Fibroblast of the aortic adventitia (primary cell): ENCODE measurements at regions not wholly inside any gene's neighbourhood (a gene's known extent, or its start where the extent isn't known, plus 50 kb on each side); places are given as distances from the start of the nearest gene placed in this dataset.

ENCODE experiments used
- DNase-seq: peaks from one replicate; pipeline ENCODE4 v3.0.0-alpha.2; 2010; ENCODE audit warnings: low read depth
- H3K4me3 ChIP-seq: 2 replicates; pipeline ENCODE4 v1.5.1; 2011; ENCODE audit warnings: low read depth, mild to moderate bottlenecking, control low read depth, low read length, moderate library complexity
- CTCF ChIP-seq: IDR thresholded peaks from 2 replicates; pipeline ENCODE4 v1.5.1; 2011; ENCODE audit warnings: mild to moderate bottlenecking, low read length, control low read depth, inconsistent platforms; ENCODE audit not compliant: insufficient read depth

GRCh38 chr1:199675937-199676336, 351.6 kb upstream of the NR5A2 start:
- no peak for TF ChIP-seq CTCF
- H3K4me3 ChIP-seq, result no peak overlapping the region
- DNase-seq, result no peak

- TF ChIP-seq CTCF, result no peak
- DNase-seq, result no peak
- H3K4me3 ChIP-seq, result no peak overlapping the region
These were observed 348.7 kb upstream of the NR5A2 start for GRCh38 chr1:199678771-199679170.

- DNase-seq, result no peak
- no peak overlapping the region for H3K4me3 ChIP-seq
- no peak for TF ChIP-seq CTCF
These were observed 345.4 kb upstream of the NR5A2 start for GRCh38 chr1:199682081-199682480.

- no peak overlapping the region for H3K4me3 ChIP-seq
- TF ChIP-seq CTCF, result peak; percentile 80
- DNase-seq, result peak; percentile 80
These were observed 342.7 kb upstream of the NR5A2 start for GRCh38 chr1:199684686-199685273.

GRCh38 chr1:199685369-199685768, 342.1 kb upstream of the NR5A2 start:
- peak; percentile 73 for DNase-seq
- no peak for TF ChIP-seq CTCF
- H3K4me3 ChIP-seq, result no peak overlapping the region

GRCh38 chr1:199687321-199687720, 340.2 kb upstream of the NR5A2 start:
- DNase-seq, result peak; percentile 20

More at GRCh38 chr1:199687321-199687720, 340.2 kb upstream of the NR5A2 start:
- TF ChIP-seq CTCF, result no peak
- H3K4me3 ChIP-seq, result no peak overlapping the region
